A549 (cell line): ENCODE measurements at regions not wholly inside any gene's neighbourhood (a gene's known extent, or its start where the extent isn't known, plus 50 kb on each side); places are given as distances from the start of the nearest gene placed in this dataset.

Experiments
- ATAC-seq, 2 experiments: fragments of 200-7000 bp in 1 of 2; fragments of >200 bp in 1 of 2; cut with Nextera tagmentation in 1 of 2; cut with Tn5 transposase in 1 of 2; 3 replicates each; pipeline versions ENCODE4 v1.8.0 to v1.9.1; 2018 to 2020; ENCODE audit warnings: mild to moderate bottlenecking in 1 of 2, moderate library complexity in 1 of 2
- CTCF ChIA-PET: fragments of 300-600 bp; sonication (Branson Sonifier 250); formaldehyde crosslinking; extraction: SDS; loops from one replicate; lab custom pipeline; 2021; ENCODE audit warnings: antibody characterized with exemption, inconsistent platforms; lab: Yijun Ruan, JAX
- POLR2A ChIA-PET: fragments of 350-600 bp; formaldehyde crosslinking; extraction: SDS; loops from one replicate; lab custom pipeline; 2021; ENCODE audit warnings: antibody characterized with exemption, inconsistent platforms; lab: Yijun Ruan, JAX
- DNase-seq, 2 experiments: peaks; one replicate each; pipeline versions ENCODE4 v3.0.0 to v3.0.0-alpha.2; 2011 to 2016; ENCODE audit warnings: low read depth in 1 of 2, low spot score in 1 of 2
- FAIRE-seq: peaks from 2 replicates; lab custom pipeline; 2011; peaks lifted over from hg19 to GRCh38; lab: Jason Lieb, UNC
- H3K27ac ChIP-seq, 2 experiments: fragments of >200 bp; sonication (Bioruptor Twin); formaldehyde crosslinking; 3 replicates each; pipeline ENCODE4 v1.5.1; 2016 to 2017
- H3K4me1 ChIP-seq: fragments of >200 bp; sonication (Bioruptor Twin); formaldehyde crosslinking; 3 replicates; pipeline ENCODE4 v1.6.1; 2016
- H3K4me2 ChIP-seq: fragments of >200 bp; sonication (Bioruptor Twin); formaldehyde crosslinking; 3 replicates; pipeline ENCODE4 v1.6.1; 2016
- H3K4me3 ChIP-seq: fragments of >200 bp; sonication (Bioruptor Twin); formaldehyde crosslinking; 3 replicates; pipeline ENCODE4 v1.5.1; 2016
- H3K9me3 ChIP-seq: fragments of >200 bp; sonication (Bioruptor Twin); formaldehyde crosslinking; 3 replicates; pipeline ENCODE4 v1.6.1; 2016
- BHLHE40 ChIP-seq: IDR thresholded peaks from 2 replicates; pipeline ENCODE4 v1.6.1; 2012; ENCODE audit warnings: low read depth, low read length, inconsistent platforms
- CBX2 ChIP-seq: fragments of 200-600 bp; sonication (generic); IDR thresholded peaks from 2 replicates; pipeline ENCODE4 v1.6.1; 2016; ENCODE audit warnings: low read depth, mild to moderate bottlenecking, borderline replicate concordance
- CBX8 ChIP-seq: fragments of 200-600 bp; sonication (generic); IDR thresholded peaks from 2 replicates; pipeline ENCODE4 v1.6.1; 2016
- CEBPB ChIP-seq, 2 experiments: fragments of >200 bp in 1 of 2; sonication (Bioruptor Twin) in 1 of 2; formaldehyde crosslinking in 1 of 2; IDR thresholded peaks; 2 replicates each; pipeline ENCODE4 v1.6.1; 2012 to 2016
- EHMT2 ChIP-seq: fragments of 200-600 bp; sonication (generic); IDR thresholded peaks from 2 replicates; pipeline ENCODE4 v1.6.1; 2016; ENCODE audit warnings: antibody characterized with exemption, low read depth, mild to moderate bottlenecking, moderate library complexity
- ELK1 ChIP-seq: fragments of 150-350 bp; IDR thresholded peaks from 2 replicates; pipeline ENCODE4 v1.6.1; 2014; ENCODE audit warnings: low read depth, mild to moderate bottlenecking, low read length
- FOSB ChIP-seq: fragments of 250-450 bp; sonication (Bioruptor Pico); IDR thresholded peaks from 2 replicates; pipeline ENCODE4 v1.5.0; 2020; ENCODE audit warnings: mild to moderate bottlenecking, moderate library complexity
- FOSL2 ChIP-seq, 2 experiments: fragments of 450-650 bp in 1 of 2; fragments of >200 bp in 1 of 2; sonication (Bioruptor Twin) in 1 of 2; formaldehyde crosslinking; IDR thresholded peaks; 2 replicates each; pipeline versions ENCODE4 v1.5.0 to v1.6.1; 2016 to 2020; ENCODE audit warnings: mild to moderate bottlenecking in 1 of 2, moderate library complexity in 1 of 2
- FOXS1 ChIP-seq: fragments of 250-450 bp; sonication (Bioruptor Pico); IDR thresholded peaks from 2 replicates; pipeline ENCODE4 v1.5.0; 2020; ENCODE audit warnings: mild to moderate bottlenecking, moderate library complexity
- GATA3 ChIP-seq: IDR thresholded peaks from 2 replicates; pipeline ENCODE4 v1.6.1; 2012; ENCODE audit warnings: borderline replicate concordance
- HOXA7 ChIP-seq: fragments of 250-450 bp; sonication (Bioruptor Pico); IDR thresholded peaks from 2 replicates; pipeline ENCODE4 v1.5.0; 2020; ENCODE audit warnings: mild to moderate bottlenecking, moderate library complexity
- HOXB13 ChIP-seq: fragments of 250-450 bp; sonication (Bioruptor Pico); IDR thresholded peaks from 2 replicates; pipeline ENCODE4 v1.5.0; 2020; ENCODE audit warnings: low read depth, mild to moderate bottlenecking, moderate library complexity
- HOXB5 ChIP-seq: fragments of 250-450 bp; sonication (Bioruptor Pico); IDR thresholded peaks from 2 replicates; pipeline ENCODE4 v1.5.0; 2020; ENCODE audit warnings: mild to moderate bottlenecking, moderate library complexity
- KDM1A ChIP-seq: fragments of 200-600 bp; sonication (generic); IDR thresholded peaks from 2 replicates; pipeline ENCODE4 v1.6.1; 2016; ENCODE audit warnings: low read depth, mild to moderate bottlenecking
- NFE2L2 ChIP-seq: fragments of 150-350 bp; conservative IDR thresholded peaks from 2 replicates; pipeline ENCODE4 v1.6.1; 2014; ENCODE audit warnings: low read length
- NPAS2 ChIP-seq: fragments of 250-450 bp; sonication (Bioruptor Pico); IDR thresholded peaks from 2 replicates; pipeline ENCODE4 v1.8.0; 2022; ENCODE audit warnings: mild to moderate bottlenecking, moderate library complexity, borderline replicate concordance
- PBX3 ChIP-seq: IDR thresholded peaks from 2 replicates; pipeline ENCODE4 v1.6.1; 2012
- RARB ChIP-seq: fragments of 250-450 bp; sonication (Bioruptor Pico); IDR thresholded peaks from 2 replicates; pipeline ENCODE4 v1.8.0; 2021; ENCODE audit warnings: mild to moderate bottlenecking, moderate library complexity
- REST ChIP-seq: fragments of 200-600 bp; sonication (generic); IDR thresholded peaks from 2 replicates; pipeline ENCODE4 v1.6.1; 2016; ENCODE audit warnings: antibody characterized with exemption, mild to moderate bottlenecking, moderate library complexity
- RFX5 ChIP-seq: fragments of 450-650 bp; IDR thresholded peaks from 2 replicates; pipeline ENCODE4 v1.7.1; 2014; ENCODE audit warnings: antibody characterized with exemption, mild to moderate bottlenecking, moderate library complexity
- RNF2 ChIP-seq: fragments of 200-600 bp; sonication (generic); IDR thresholded peaks from 2 replicates; pipeline ENCODE4 v1.6.1; 2016; ENCODE audit warnings: low read depth, mild to moderate bottlenecking, antibody characterized with exemption, moderate library complexity, borderline replicate concordance
- SMC3 ChIP-seq: fragments of >200 bp; sonication (Bioruptor Twin); formaldehyde crosslinking; IDR thresholded peaks from 3 replicates; pipeline ENCODE4 v1.6.1; 2018; ENCODE audit warnings: inconsistent platforms
- SREBF2 ChIP-seq: fragments of 450-650 bp; IDR thresholded peaks from 2 replicates; pipeline ENCODE4 v1.6.1; 2014; ENCODE audit warnings: mild to moderate bottlenecking, moderate library complexity
- TFCP2L1 ChIP-seq: fragments of 250-450 bp; sonication (Bioruptor Pico); IDR thresholded peaks from 2 replicates; pipeline ENCODE4 v1.5.0; 2021; ENCODE audit warnings: mild to moderate bottlenecking
- TP53 ChIP-seq: fragments of 250-450 bp; sonication (Bioruptor Pico); IDR thresholded peaks from 2 replicates; pipeline ENCODE4 v1.5.0; 2021; ENCODE audit warnings: mild to moderate bottlenecking, moderate library complexity
- ZFP36 ChIP-seq: fragments of 450-650 bp; IDR thresholded peaks from 2 replicates; pipeline ENCODE4 v1.6.1; 2014; ENCODE audit warnings: borderline replicate concordance; ENCODE audit not compliant: partially characterized antibody
- WGBS: methylation state at CpG from one replicate; pipeline ENCODE4 v1.1.6; 2017; ENCODE audit errors: missing lambda C conversion rate; 5-methylcytosine and 5-hydroxymethylcytosine counted together
- TF ChIP-seq, protein P1 (sequence below): IDR thresholded peaks from 2 replicates; pipeline ENCODE4 v1.6.1; 2012; ENCODE audit warnings: low read depth, borderline replicate concordance

GRCh38 chr4:181520790-181521189 is 722.4 kb upstream of the TENM3 start:
- FAIRE-seq (no peak), DNase-seq (no peak), ATAC-seq (no peak)
- H3K4me2 ChIP-seq, result no peak overlapping the region
- ChIA-PET CTCF (interaction anchor here (2.7 kb wide), 1 partner anchor 8 kb away, joined by 11 read pairs; no protein-coding TSS in a partner anchor), POLR2A (no interaction called here)
- no peak overlapping the region for H3K4me3 ChIP-seq
- no peak overlapping the region for H3K27ac ChIP-seq
- H3K9me3 ChIP-seq, result no peaks in the 10 kb centered on the region
- no peaks in the 10 kb centered on the region for H3K4me1 ChIP-seq
- 34% methylated on average over 4 of the region's 4 CpGs for WGBS
- no peak for TF ChIP-seq HOXB13 (CRISPR knock-in tag)
- TF ChIP-seq RFX5, result no peak
- no peak for TF ChIP-seq TFCP2L1 (CRISPR knock-in tag)
- TF ChIP-seq, protein P1, sequence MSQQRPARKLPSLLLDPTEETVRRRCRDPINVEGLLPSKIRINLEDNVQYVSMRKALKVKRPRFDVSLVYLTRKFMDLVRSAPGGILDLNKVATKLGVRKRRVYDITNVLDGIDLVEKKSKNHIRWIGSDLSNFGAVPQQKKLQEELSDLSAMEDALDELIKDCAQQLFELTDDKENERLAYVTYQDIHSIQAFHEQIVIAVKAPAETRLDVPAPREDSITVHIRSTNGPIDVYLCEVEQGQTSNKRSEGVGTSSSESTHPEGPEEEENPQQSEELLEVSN, result no peak
- TF ChIP-seq ZFP36, result no peak
- TF ChIP-seq RNF2, result no peak
- TF ChIP-seq NPAS2 (CRISPR knock-in tag), result no peak
- no peak for TF ChIP-seq NFE2L2
- no peak for TF ChIP-seq SREBF2
- no peak for TF ChIP-seq BHLHE40
- TF ChIP-seq HOXB5 (CRISPR knock-in tag), result no peak
- TF ChIP-seq REST, result no peak
- TF ChIP-seq CBX8, result no peak
- no peak for TF ChIP-seq FOXS1 (CRISPR knock-in tag)
- no peak for TF ChIP-seq HOXA7 (CRISPR knock-in tag)
- no peak for TF ChIP-seq CEBPB (IDR thresholded peaks at IDR 0.05)
- no peak for TF ChIP-seq CBX2

- ChIA-PET POLR2A (no interaction called here), CTCF (no interaction called here)
- FAIRE-seq (no peak), DNase-seq (no peak), ATAC-seq (no peak)
- H3K4me3 ChIP-seq, result no peak overlapping the region
- H3K4me1 ChIP-seq, result no peaks in the 10 kb centered on the region
- TF ChIP-seq KDM1A (no peak), NPAS2 (CRISPR knock-in tag) (no peak), HOXB5 (CRISPR knock-in tag) (no peak)
- H3K27ac ChIP-seq, result no peak overlapping the region
- H3K9me3 ChIP-seq, result no peaks in the 10 kb centered on the region
- no peak overlapping the region for H3K4me2 ChIP-seq
- 13% methylated on average over 8 of the region's 8 CpGs for WGBS
These were observed 719.2 kb upstream of the TENM3 start for GRCh38 chr4:181523973-181524372.

GRCh38 chr4:181524499-181524898 is 718.7 kb upstream of the TENM3 start:
- FAIRE-seq (no peak), ATAC-seq (no peak), DNase-seq (no peak)
- WGBS, result 27% methylated on average over 5 of the region's 5 CpGs
- H3K4me2 ChIP-seq, result no peak overlapping the region
- TF ChIP-seq FOSL2 (IDR thresholded peaks at IDR 0.05) (no peak), FOSL2 (CRISPR knock-in tag; IDR thresholded peaks at IDR 0.05) (no peak), GATA3 (no peak), EHMT2 (no peak), RARB (CRISPR knock-in tag) (no peak), TP53 (CRISPR knock-in tag) (no peak), ELK1 (no peak), FOSB (CRISPR knock-in tag) (no peak), HOXA7 (CRISPR knock-in tag) (no peak), PBX3 (no peak), SMC3 (no peak), BHLHE40 (no peak), CEBPB (IDR thresholded peaks at IDR 0.05) (no peak)
- TF ChIP-seq, protein P1, result no peak
- no peak overlapping the region for H3K4me3 ChIP-seq
- CTCF ChIA-PET, result interaction anchor here (1.0 kb wide), 1 partner anchor 10 kb away, joined by 3 read pairs; no protein-coding TSS in a partner anchor
- H3K9me3 ChIP-seq, result no peaks in the 10 kb centered on the region
- H3K4me1 ChIP-seq, result no peaks in the 10 kb centered on the region
- POLR2A ChIA-PET, result no interaction called here
- H3K27ac ChIP-seq, result no peak overlapping the region
